Keratinocyte (primary cell): ENCODE measurements at regions not wholly inside any gene's neighbourhood (a gene's known extent, or its start where the extent isn't known, plus 50 kb on each side); places are given as distances from the start of the nearest gene placed in this dataset.

Experiments used
- DNase-seq: peaks from one replicate; pipeline ENCODE4 v3.0.0-alpha.2; 2011; ENCODE audit warnings: low read depth, missing footprints, low spot score
- FAIRE-seq: peaks from 2 replicates; lab custom pipeline; 2011; peaks lifted over from hg19 to GRCh38; lab: Jason Lieb, UNC
- H2AFZ ChIP-seq: 2 replicates; pipeline ENCODE4 v1.6.0; 2012; ENCODE audit warnings: low read length, control low read depth, inconsistent platforms; ENCODE audit not compliant: control insufficient read depth
- H3K27ac ChIP-seq: 2 replicates; pipeline ENCODE4 v1.5.1; 2011; ENCODE audit warnings: low read length; ENCODE audit not compliant: control insufficient read depth, insufficient read depth
- H3K27me3 ChIP-seq: 3 replicates; pipeline ENCODE4 v1.6.0; 2011; ENCODE audit warnings: low read length; ENCODE audit not compliant: control insufficient read depth, insufficient read depth; ENCODE audit errors: extremely low read depth
- H3K36me3 ChIP-seq, 2 experiments: 2 replicates in 1 of 2; 3 replicates in 1 of 2; pipeline ENCODE4 v1.5.1; 2011; ENCODE audit warnings: low read length in 2 of 2, mild to moderate bottlenecking in 1 of 2; ENCODE audit not compliant: control insufficient read depth in 2 of 2, insufficient read depth in 2 of 2; ENCODE audit errors: extremely low read depth in 1 of 2
- H3K4me1 ChIP-seq: 3 replicates; pipeline ENCODE4 v1.5.1; 2011; ENCODE audit warnings: low read length; ENCODE audit not compliant: control insufficient read depth, insufficient read depth; ENCODE audit errors: extremely low read depth
- H3K4me2 ChIP-seq: 3 replicates; pipeline ENCODE4 v1.6.0; 2011; ENCODE audit warnings: low read depth, low read length; ENCODE audit not compliant: control insufficient read depth, insufficient read depth; ENCODE audit errors: extremely low read depth
- H3K4me3 ChIP-seq, 3 experiments: fragments of 200-600 bp in 1 of 3; sonication (generic) in 1 of 3; 2 replicates in 2 of 3; 3 replicates in 1 of 3; pipeline ENCODE4 v1.5.1; 2011 to 2016; ENCODE audit warnings: low read length in 3 of 3, mild to moderate bottlenecking in 3 of 3, control low read depth in 2 of 3, inconsistent platforms in 1 of 3, low read depth in 1 of 3, mixed read lengths in 1 of 3, mixed run types in 1 of 3, moderate library complexity in 1 of 3; ENCODE audit not compliant: control insufficient read depth in 2 of 3, insufficient read depth in 2 of 3; ENCODE audit errors: extremely low read depth in 1 of 3
- H3K79me2 ChIP-seq: 2 replicates; pipeline ENCODE4 v1.6.0; 2012; ENCODE audit warnings: low read length; ENCODE audit not compliant: control insufficient read depth, insufficient read depth
- H3K9ac ChIP-seq: 3 replicates; pipeline ENCODE4 v1.6.0; 2011; ENCODE audit warnings: low read length; ENCODE audit not compliant: control insufficient read depth, insufficient read depth; ENCODE audit errors: extremely low read depth
- H3K9me1 ChIP-seq: 3 replicates; pipeline ENCODE4 v1.6.0; 2011; ENCODE audit warnings: low read length; ENCODE audit not compliant: control insufficient read depth, insufficient read depth; ENCODE audit errors: extremely low read depth
- H3K9me3 ChIP-seq: 2 replicates; pipeline ENCODE4 v1.5.1; 2012; ENCODE audit warnings: low read depth, low read length; ENCODE audit not compliant: control insufficient read depth
- H4K20me1 ChIP-seq: 3 replicates; pipeline ENCODE4 v1.6.0; 2011; ENCODE audit warnings: low read length; ENCODE audit not compliant: control insufficient read depth, insufficient read depth; ENCODE audit errors: extremely low read depth
- EZH2 ChIP-seq: IDR thresholded peaks from one replicate; pipeline ENCODE4 v1.6.1; 2012; ENCODE audit warnings: inconsistent platforms, mild to moderate bottlenecking, low read length, moderate library complexity
- dilution Hi-C: fragments of 300-500 bp; cut with MboI; formaldehyde crosslinking; loops from one replicate; pipeline ENCODE4 v1.7.0; 2020; ENCODE audit warnings: low sequenced_read_pairs; ENCODE audit not compliant: extremely low pct_ligation_motif_present
- TF ChIP-seq, protein P1 (sequence below), 3 experiments: IDR thresholded peaks in 1 of 3; conservative IDR thresholded peaks in 1 of 3; optimal IDR thresholded peaks in 1 of 3; 2 replicates in 2 of 3; 3 replicates in 1 of 3; pipeline versions ENCODE3 to v1.5.1; 2011; ENCODE audit warnings: low read length in 3 of 3, mild to moderate bottlenecking in 3 of 3, moderate library complexity in 2 of 3, control low read depth in 1 of 3, inconsistent platforms in 1 of 3; ENCODE audit not compliant: insufficient read depth in 2 of 3; ENCODE audit errors: extremely low read depth in 1 of 3

DNA sequence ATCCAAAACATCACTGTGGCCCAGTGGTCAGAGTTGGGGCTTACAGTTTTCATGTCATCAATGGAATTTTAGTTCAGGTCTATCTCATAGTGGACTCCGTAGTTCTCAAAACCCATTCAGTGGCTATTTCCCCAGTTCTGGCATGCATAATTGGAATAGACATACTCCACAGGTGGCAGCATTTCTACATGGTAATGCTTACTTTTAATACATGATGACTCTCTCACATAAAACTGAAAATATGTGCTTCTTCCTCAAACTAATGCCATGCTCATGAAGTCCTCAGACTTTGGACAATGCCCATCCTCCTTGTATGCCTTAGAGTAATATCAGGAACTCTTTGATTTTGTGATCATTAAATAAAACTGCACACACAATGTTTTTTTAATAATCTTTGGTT, 857.4 kb upstream of the GOT2 start:
- Histone ChIP-seq H2AFZ (no peak overlapping the region), H3K4me3 (no peak overlapping the region), H3K27me3 (no peaks in the 10 kb centered on the region), H3K9ac (no peak overlapping the region), H3K36me3 (no peaks in the 10 kb centered on the region), H3K79me2 (no peaks in the 10 kb centered on the region), H3K4me2 (no peak overlapping the region), H4K20me1 (no peaks in the 10 kb centered on the region), H3K4me1 (no peaks in the 10 kb centered on the region), H3K27ac (no peak overlapping the region), H3K9me1 (no peaks in the 10 kb centered on the region), H3K9me3 (no peaks in the 10 kb centered on the region)
- TF ChIP-seq EZH2, result no peak
- TF ChIP-seq, protein P1, sequence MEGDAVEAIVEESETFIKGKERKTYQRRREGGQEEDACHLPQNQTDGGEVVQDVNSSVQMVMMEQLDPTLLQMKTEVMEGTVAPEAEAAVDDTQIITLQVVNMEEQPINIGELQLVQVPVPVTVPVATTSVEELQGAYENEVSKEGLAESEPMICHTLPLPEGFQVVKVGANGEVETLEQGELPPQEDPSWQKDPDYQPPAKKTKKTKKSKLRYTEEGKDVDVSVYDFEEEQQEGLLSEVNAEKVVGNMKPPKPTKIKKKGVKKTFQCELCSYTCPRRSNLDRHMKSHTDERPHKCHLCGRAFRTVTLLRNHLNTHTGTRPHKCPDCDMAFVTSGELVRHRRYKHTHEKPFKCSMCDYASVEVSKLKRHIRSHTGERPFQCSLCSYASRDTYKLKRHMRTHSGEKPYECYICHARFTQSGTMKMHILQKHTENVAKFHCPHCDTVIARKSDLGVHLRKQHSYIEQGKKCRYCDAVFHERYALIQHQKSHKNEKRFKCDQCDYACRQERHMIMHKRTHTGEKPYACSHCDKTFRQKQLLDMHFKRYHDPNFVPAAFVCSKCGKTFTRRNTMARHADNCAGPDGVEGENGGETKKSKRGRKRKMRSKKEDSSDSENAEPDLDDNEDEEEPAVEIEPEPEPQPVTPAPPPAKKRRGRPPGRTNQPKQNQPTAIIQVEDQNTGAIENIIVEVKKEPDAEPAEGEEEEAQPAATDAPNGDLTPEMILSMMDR (optimal IDR thresholded peaks at IDR 0.05 in 1 of 3, IDR thresholded peaks at IDR 0.05 in 1 of 3, conservative IDR thresholded peaks at IDR 0.05 in 1 of 3; ENCODE audit: extremely low read depth in 1 of 3, insufficient read depth in 2 of 3, low read length in 3 of 3), result no peak
- dilution Hi-C loops, result no loop called here
- no peak for DNase-seq
- no peak for FAIRE-seq

DNA sequence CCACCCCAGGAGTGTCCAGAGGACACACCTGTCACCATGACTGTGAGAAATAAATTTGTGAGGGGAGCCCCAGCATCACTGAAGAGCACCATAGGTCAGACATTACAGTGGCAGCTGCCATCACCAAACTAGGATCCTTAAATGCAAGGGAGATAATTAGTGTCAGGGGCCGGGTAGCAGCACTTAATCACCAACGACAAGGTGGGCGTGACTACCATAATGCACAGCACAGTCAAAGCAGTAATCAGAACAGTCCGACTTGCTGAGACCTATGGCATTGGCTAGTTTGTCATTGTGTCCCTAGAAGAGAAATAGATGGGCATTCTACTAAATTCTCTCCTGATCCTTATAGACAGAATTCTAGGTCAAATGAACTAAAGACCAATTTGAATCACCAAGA, 856.7 kb upstream of the GOT2 start:
- TF ChIP-seq, protein P1 (optimal IDR thresholded peaks at IDR 0.05 in 1 of 3, IDR thresholded peaks at IDR 0.05 in 1 of 3, conservative IDR thresholded peaks at IDR 0.05 in 1 of 3; ENCODE audit: extremely low read depth in 1 of 3, insufficient read depth in 2 of 3, low read length in 3 of 3), result no peak
- TF ChIP-seq EZH2, result no peak
- no peaks in the 10 kb centered on the region for H4K20me1 ChIP-seq
- no peaks in the 10 kb centered on the region for H3K27me3 ChIP-seq
- H3K27ac ChIP-seq, result no peak overlapping the region
- FAIRE-seq (no peak), DNase-seq (no peak)
- H2AFZ ChIP-seq, result no peak overlapping the region
- H3K36me3 ChIP-seq, result no peaks in the 10 kb centered on the region
- no peaks in the 10 kb centered on the region for H3K9me1 ChIP-seq
- no peak overlapping the region for H3K4me2 ChIP-seq
- dilution Hi-C loops, result no loop called here
- H3K79me2 ChIP-seq, result no peaks in the 10 kb centered on the region
- H3K4me3 ChIP-seq, result no peak overlapping the region
- no peaks in the 10 kb centered on the region for H3K9me3 ChIP-seq
- H3K9ac ChIP-seq, result no peak overlapping the region
- no peaks in the 10 kb centered on the region for H3K4me1 ChIP-seq
